H1 (cell line): ENCODE measurements at regions not wholly inside any gene's neighbourhood (a gene's known extent, or its start where the extent isn't known, plus 50 kb on each side); places are given as distances from the start of the nearest gene placed in this dataset.
A peak's percentile ranks its signal among the peaks of the same experiment; 100 is the strongest.

Source experiments
- SIN3A ChIP-seq, 2 experiments: IDR thresholded peaks in 1 of 2; conservative IDR thresholded peaks in 1 of 2; 2 replicates each; pipeline ENCODE4 v1.6.1; 2011 to 2012; ENCODE audit warnings: low read length in 2 of 2, improper control_type of control experiment in 1 of 2, low read depth in 1 of 2, mild to moderate bottlenecking in 1 of 2

- TF ChIP-seq SIN3A (conservative IDR thresholded peaks at IDR 0.05 in 1 of 2, IDR thresholded peaks at IDR 0.05 in 1 of 2; ENCODE audit: low read depth in 1 of 2, low read length in 2 of 2) = 0 out of 4 replicates have a peak, but pooled peaks of 1 of the 2 experiments have one; percentile 18
Observed at GRCh38 chr15:97234851-97235610, 725.5 kb upstream of the ARRDC4 start (continued).
